ENCODE measurements at regions not wholly inside any gene's neighbourhood (a gene's known extent, or its start where the extent isn't known, plus 50 kb on each side); places are given as distances from the start of the nearest gene placed in this dataset.
A peak's percentile ranks its signal among the peaks of the same experiment; 100 is the strongest.

DNA sequence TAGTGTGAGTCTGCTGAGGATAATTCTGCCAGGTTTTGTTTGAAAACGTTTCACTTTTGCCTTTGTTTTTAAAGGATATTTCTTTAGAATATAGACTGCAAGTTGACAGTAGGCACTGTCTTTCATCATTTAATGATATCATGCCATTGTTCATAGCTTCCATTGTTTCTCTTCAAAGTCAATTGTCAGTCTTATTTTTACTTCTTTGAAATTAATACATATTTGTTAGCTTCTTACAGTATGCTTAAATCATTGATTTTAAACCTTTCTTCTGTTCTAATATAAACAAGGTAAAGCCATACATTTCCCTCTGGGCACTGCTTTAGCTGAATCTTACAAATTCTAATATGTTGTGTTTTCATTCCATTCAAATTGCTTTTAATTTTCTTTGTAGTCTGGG is 62.3 kb upstream of the PARVA start:
- DNase-seq (ENCODE audit: low read depth): no peak

DNA sequence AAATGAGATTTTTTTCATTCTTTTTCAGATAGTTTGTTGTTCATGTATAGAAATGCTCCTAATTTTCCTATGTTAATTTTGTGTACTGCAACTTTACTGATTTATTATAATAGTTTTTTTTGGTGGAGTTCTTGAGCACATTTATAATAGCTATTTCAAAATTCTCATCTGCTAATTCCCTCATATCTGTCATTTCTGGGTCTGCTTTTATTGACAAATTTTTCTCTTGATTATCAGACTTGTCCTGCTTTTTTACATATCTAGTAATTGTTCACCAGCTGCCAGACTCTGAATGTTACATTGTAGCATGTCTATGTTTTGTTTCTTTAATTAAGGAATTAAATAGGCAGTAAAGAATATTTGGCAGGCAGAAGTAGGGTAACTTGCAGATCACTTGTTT is 60.9 kb upstream of the PARVA start:
- DNase-seq (ENCODE audit: low read depth): no peak

DNA sequence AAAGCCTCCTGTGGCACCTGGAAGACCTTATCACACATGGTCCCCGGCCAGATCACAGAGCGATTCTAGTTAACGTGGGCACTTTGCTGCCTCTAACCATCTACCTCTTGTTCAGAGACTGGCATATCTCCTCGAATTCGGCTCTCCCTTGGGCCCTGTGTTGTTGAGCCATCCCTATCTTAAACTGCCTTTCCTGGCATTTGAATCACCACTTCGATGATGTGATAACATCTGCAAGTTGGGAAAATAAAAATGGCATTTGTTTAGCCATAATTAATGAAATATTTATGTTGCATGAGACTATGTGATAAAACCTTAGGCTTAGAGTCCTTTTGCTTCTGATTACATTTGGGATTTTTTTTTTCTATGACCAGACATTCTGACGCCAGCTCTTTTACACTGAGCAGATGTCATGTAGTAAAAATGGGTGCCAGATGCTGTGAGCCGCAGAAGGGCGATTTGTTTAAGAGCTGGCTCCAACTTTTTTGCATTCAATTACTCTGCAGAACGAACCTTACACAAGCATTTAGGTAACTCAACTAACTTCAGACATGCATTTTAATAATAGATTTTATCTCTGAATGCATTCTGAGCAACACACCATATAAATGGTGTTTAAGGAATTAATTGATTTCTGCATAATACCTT is 58.5 kb upstream of the PARVA start:
- peak; percentile 36 for DNase-seq (ENCODE audit: low read depth)

DNA sequence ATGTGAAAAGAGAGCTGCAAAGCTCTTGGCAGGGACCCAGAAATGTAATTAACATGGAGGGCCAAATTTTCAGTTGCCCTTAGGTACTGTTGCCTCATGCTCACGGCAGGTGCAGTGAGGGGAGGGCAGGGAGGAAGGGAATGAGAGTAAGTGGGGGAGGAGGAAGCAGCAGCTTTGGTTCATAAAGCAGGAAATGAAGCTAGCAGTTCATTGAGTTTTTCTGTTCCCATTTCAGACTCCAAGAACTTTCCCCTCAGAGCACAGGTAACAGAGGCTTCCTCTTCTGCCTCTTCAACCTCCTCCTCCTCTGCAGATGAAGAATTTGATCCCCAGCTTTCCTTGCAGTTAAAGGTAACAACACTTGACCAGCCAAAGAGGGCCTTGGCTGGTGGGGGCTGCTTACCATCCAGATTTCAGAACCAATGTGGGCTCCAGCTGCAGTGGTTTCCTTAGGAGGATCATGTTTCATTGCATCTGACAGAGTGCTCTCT is 57.9 kb upstream of the PARVA start:
- no peak for DNase-seq (ENCODE audit: low read depth)

DNA sequence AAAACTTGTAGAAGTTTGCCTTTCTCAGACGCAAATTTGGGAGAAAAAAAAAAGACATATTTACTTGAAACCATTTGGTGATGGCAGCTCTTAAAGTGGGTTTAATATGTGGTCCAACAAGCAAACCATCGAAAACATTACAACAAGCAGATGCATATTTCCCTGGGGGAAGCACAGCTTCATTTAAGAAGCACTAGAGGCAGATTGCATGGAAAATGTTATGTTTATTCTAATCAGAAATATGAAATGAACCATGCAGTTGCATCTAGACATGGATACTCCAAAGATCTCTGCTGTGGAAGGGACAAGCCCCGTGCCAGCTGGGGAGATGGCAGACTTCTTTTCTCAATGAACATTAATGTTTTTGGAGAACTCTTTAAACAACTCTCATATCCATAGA is 57.4 kb upstream of the PARVA start:
- DNase-seq (ENCODE audit: low read depth): no peak

DNA sequence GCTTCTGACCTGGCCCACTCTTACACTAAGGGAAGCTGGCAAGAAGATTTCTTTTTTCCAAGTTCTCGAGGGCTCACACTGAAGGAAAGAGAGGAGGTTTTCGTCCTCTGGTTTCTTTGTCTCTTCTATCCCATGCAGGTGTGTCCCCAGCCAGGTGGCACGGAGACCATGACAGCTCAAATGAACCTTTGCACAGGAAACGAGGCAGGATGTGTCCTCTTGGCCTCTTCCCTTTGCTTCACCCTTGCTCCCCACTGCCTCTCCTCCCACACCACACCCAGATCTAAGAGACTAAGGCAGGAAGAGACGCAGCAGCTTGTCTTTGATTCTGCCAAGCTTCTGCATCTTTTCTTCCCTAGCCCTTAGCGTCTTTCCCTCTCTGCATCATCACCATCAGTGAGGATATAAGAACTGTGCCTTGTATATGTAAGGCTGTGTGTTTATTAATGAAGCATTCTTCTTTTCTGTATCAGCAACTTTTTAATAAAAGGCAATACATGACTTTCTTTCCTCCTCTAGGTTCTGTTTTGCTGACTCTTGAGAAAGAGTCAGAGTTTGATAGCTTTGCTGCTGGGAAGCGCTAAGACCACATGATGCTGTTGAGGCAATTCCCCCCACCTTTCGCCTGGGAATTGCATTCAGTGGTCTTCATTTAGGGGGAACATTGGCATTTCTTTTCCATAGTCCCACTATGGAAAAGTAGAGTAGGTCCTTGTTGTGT is 56.0 kb upstream of the PARVA start:
- DNase-seq (ENCODE audit: low read depth): no peak

DNA sequence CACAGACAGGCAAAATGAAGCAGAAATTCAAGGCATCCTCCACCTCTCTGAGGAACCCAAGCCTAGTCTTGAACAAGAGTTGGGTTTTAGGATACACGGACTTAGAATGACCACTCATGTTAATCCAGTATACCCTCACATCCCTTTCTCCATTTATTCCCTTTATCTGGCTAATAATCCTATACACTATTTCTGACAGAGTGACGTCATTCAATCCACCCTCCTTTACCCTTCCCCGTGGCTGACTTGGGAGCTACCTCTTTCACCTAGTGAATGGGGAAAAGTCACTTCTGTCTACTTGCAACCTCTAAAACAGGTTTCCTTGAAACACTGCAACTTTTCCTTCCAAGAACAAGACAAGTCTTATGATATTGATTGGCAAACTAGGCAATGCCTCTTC is 52.8 kb upstream of the PARVA start:
- no peak for DNase-seq (ENCODE audit: low read depth)
